ENCODE measurements at regions not wholly inside any gene's neighbourhood (a gene's known extent, or its start where the extent isn't known, plus 50 kb on each side); places are given as distances from the start of the nearest gene placed in this dataset.

- DNase-seq (ENCODE audit: low read depth in 2 of 2) = no peak
Observed at GRCh38 chr21:16304174-16305095, 574.7 kb downstream of the USP25 start.

- no peak for DNase-seq (ENCODE audit: low read depth in 2 of 2)
Observed at GRCh38 chr21:16305686-16306085, 575.9 kb downstream of the USP25 start.

GRCh38 chr21:16307256-16307655 lies 577.5 kb downstream of the USP25 start:
- no peak for DNase-seq (ENCODE audit: low read depth in 2 of 2)

GRCh38 chr21:16308269-16308668 lies 578.5 kb downstream of the USP25 start:
- no peak for DNase-seq (ENCODE audit: low read depth in 2 of 2)

- DNase-seq (ENCODE audit: low read depth in 2 of 2) = no peak
Observed at GRCh38 chr21:16309250-16309971, 579.6 kb downstream of the USP25 start.

GRCh38 chr21:16310176-16310575 lies 580.4 kb downstream of the USP25 start:
- no peak for DNase-seq (ENCODE audit: low read depth in 2 of 2)

GRCh38 chr21:16311229-16311628 lies 581.4 kb downstream of the USP25 start:
- no peak for DNase-seq (ENCODE audit: low read depth in 2 of 2)

GRCh38 chr21:16312321-16312720 lies 582.5 kb downstream of the USP25 start:
- no peak for DNase-seq (ENCODE audit: low read depth in 2 of 2)

- no peak for DNase-seq (ENCODE audit: low read depth in 2 of 2)
Observed at GRCh38 chr21:16315223-16315622, 585.4 kb downstream of the USP25 start.

GRCh38 chr21:16318651-16319300 lies 589.0 kb downstream of the USP25 start:
- DNase-seq (ENCODE audit: low read depth in 2 of 2) = no peak

- no peak for DNase-seq (ENCODE audit: low read depth in 2 of 2)
Observed at GRCh38 chr21:16320110-16320509, 590.3 kb downstream of the USP25 start.

- DNase-seq (ENCODE audit: low read depth in 2 of 2) = no peak
Observed at GRCh38 chr21:16322454-16322853, 592.7 kb downstream of the USP25 start.

- DNase-seq (ENCODE audit: low read depth in 2 of 2) = peak; percentile 68 to 70
Observed at GRCh38 chr21:16323596-16323995, 593.8 kb downstream of the USP25 start.

GRCh38 chr21:16324630-16325029 lies 594.8 kb downstream of the USP25 start:
- DNase-seq (ENCODE audit: low read depth in 2 of 2) = no peak

GRCh38 chr21:16330082-16330907 lies 600.5 kb downstream of the USP25 start:
- peak; percentile 59 to 60 for DNase-seq (ENCODE audit: low read depth in 2 of 2)

- no peak for DNase-seq (ENCODE audit: low read depth in 2 of 2)
Observed at GRCh38 chr21:16330908-16331268, 601.1 kb downstream of the USP25 start.

GRCh38 chr21:16337266-16337665 lies 607.5 kb downstream of the USP25 start:
- no peak for DNase-seq (ENCODE audit: low read depth in 2 of 2)

GRCh38 chr21:16342932-16343331 lies 613.1 kb downstream of the USP25 start:
- DNase-seq (ENCODE audit: low read depth in 2 of 2) = no peak

GRCh38 chr21:16343776-16344175 lies 614.0 kb downstream of the USP25 start:
- no peak for DNase-seq (ENCODE audit: low read depth in 2 of 2)

GRCh38 chr21:16345757-16346156 lies 616.0 kb downstream of the USP25 start:
- no peak for DNase-seq (ENCODE audit: low read depth in 2 of 2)

- DNase-seq (ENCODE audit: low read depth in 2 of 2) = no peak
Observed at GRCh38 chr21:16347223-16347622, 617.4 kb downstream of the USP25 start.

GRCh38 chr21:16353764-16354163 lies 624.0 kb downstream of the USP25 start:
- no peak for DNase-seq (ENCODE audit: low read depth in 2 of 2)

Data from fibroblast of skin of left quadriceps (primary cell).